IMR-90 (cell line): ENCODE measurements at regions not wholly inside any gene's neighbourhood (a gene's known extent, or its start where the extent isn't known, plus 50 kb on each side); places are given as distances from the start of the nearest gene placed in this dataset.
A peak's percentile ranks its signal among the peaks of the same experiment; 100 is the strongest.

Experiments used
- ATAC-seq: fragments of 200-7000 bp; cut with Tn5 transposase; 2 replicates; pipeline ENCODE4 v1.9.1; 2020; ENCODE audit warnings: low read depth, mild to moderate bottlenecking, moderate library complexity
- BruUV-seq: library from RNA; stranded (reverse); fragments of 400-500 nt; replicated peaks from 2 replicates; lab custom pipeline; 2021; lab: Mats Ljungman, UMichigan
- CTCF ChIA-PET: fragments of 300-600 bp; formaldehyde crosslinking; extraction: SDS; loops from one replicate; lab custom pipeline; 2021; ENCODE audit warnings: antibody characterized with exemption; lab: Yijun Ruan, JAX
- POLR2A ChIA-PET: fragments of 300-600 bp; sonication (Branson Sonifier 250); formaldehyde crosslinking; loops from one replicate; lab custom pipeline; 2022; ENCODE audit warnings: antibody characterized with exemption; ENCODE audit not compliant: unreplicated experiment; lab: Charles Lee
- DNase-seq: peaks from one replicate; pipeline ENCODE4 v3.0.0; 2013
- H2AFZ ChIP-seq: replicated peaks from 2 replicates; pipeline ENCODE3; 2013; ENCODE audit warnings: low read length, mild to moderate bottlenecking; ENCODE audit not compliant: poor library complexity
- H2AK5ac ChIP-seq: 2 replicates; pipeline ENCODE4 v1.6.1; 2013; ENCODE audit warnings: low read depth, low read length, inconsistent platforms
- H2AK9ac ChIP-seq: replicated peaks from 2 replicates; pipeline ENCODE3; 2013; ENCODE audit warnings: mild to moderate bottlenecking, low read depth, low read length, moderate library complexity; ENCODE audit not compliant: poor library complexity
- H2BK120ac ChIP-seq: 2 replicates; pipeline ENCODE4 v1.6.1; 2013; ENCODE audit warnings: low read depth, low read length, inconsistent platforms
- H2BK15ac ChIP-seq: 3 replicates; pipeline ENCODE4 v1.6.1; 2013; ENCODE audit warnings: low read depth, low read length, inconsistent platforms
- H2BK20ac ChIP-seq: 2 replicates; pipeline ENCODE4 v1.6.1; 2013; ENCODE audit warnings: low read depth, mild to moderate bottlenecking, inconsistent platforms, low read length, moderate library complexity
- H2BK5ac ChIP-seq: 2 replicates; pipeline ENCODE4 v1.6.1; 2013; ENCODE audit warnings: mild to moderate bottlenecking, low read depth, low read length, inconsistent platforms; ENCODE audit not compliant: poor library complexity, severe bottlenecking
- H3K14ac ChIP-seq: replicated peaks from 2 replicates; pipeline ENCODE4 v1.6.1; 2013; ENCODE audit warnings: low read depth, low read length, inconsistent platforms
- H3K18ac ChIP-seq: 2 replicates; pipeline ENCODE4 v1.6.1; 2013; ENCODE audit warnings: low read depth, low read length, control low read depth
- H3K23ac ChIP-seq: 2 replicates; pipeline ENCODE4 v1.6.1; 2013; ENCODE audit warnings: low read depth, low read length, inconsistent platforms
- H3K27ac ChIP-seq: 2 replicates; pipeline ENCODE4 v1.5.1; 2013; ENCODE audit warnings: mild to moderate bottlenecking, control low read depth, low read length; ENCODE audit not compliant: insufficient read depth
- H3K27me3 ChIP-seq: 2 replicates; pipeline ENCODE4 v1.6.1; 2013; ENCODE audit warnings: low read length; ENCODE audit not compliant: control insufficient read depth, insufficient read depth
- H3K36me3 ChIP-seq: 2 replicates; pipeline ENCODE4 v1.6.1; 2013; ENCODE audit warnings: low read length, mixed read lengths; ENCODE audit not compliant: control insufficient read depth, insufficient read depth
- H3K4ac ChIP-seq: 2 replicates; pipeline ENCODE4 v1.6.1; 2013; ENCODE audit warnings: low read depth, low read length, inconsistent platforms
- H3K4me1 ChIP-seq: 2 replicates; pipeline ENCODE4 v1.6.1; 2013; ENCODE audit warnings: low read length, mixed read lengths; ENCODE audit not compliant: control insufficient read depth, insufficient read depth
- H3K4me2 ChIP-seq: 2 replicates; pipeline ENCODE4 v1.6.1; 2013; ENCODE audit warnings: low read depth, mild to moderate bottlenecking, control low read depth, low read length, moderate library complexity
- H3K4me3 ChIP-seq: 2 replicates; pipeline ENCODE4 v1.5.1; 2013; ENCODE audit warnings: low read depth, mild to moderate bottlenecking, control low read depth, low read length, moderate library complexity; ENCODE audit not compliant: insufficient read depth
- H3K56ac ChIP-seq: 2 replicates; pipeline ENCODE4 v1.6.1; 2013; ENCODE audit warnings: low read length, inconsistent platforms; ENCODE audit not compliant: insufficient read depth; ENCODE audit errors: extremely low read depth
- H3K79me1 ChIP-seq, 2 experiments: 2 replicates each; pipeline ENCODE4 v1.6.1; 2013; ENCODE audit warnings: low read length in 2 of 2, inconsistent platforms in 1 of 2, low read depth in 1 of 2
- H3K9ac ChIP-seq: 2 replicates; pipeline ENCODE4 v1.6.1; 2013; ENCODE audit warnings: low read depth, low read length, control low read depth
- H3K9me1 ChIP-seq: 2 replicates; pipeline ENCODE4 v1.6.1; 2013; ENCODE audit warnings: low read length, inconsistent platforms; ENCODE audit not compliant: insufficient read depth
- H3K9me3 ChIP-seq: 2 replicates; pipeline ENCODE4 v1.6.1; 2013; ENCODE audit warnings: low read length; ENCODE audit not compliant: control insufficient read depth, insufficient read depth
- H4K20me1 ChIP-seq: 2 replicates; pipeline ENCODE4 v1.6.1; 2013; ENCODE audit warnings: low read length, inconsistent platforms; ENCODE audit not compliant: insufficient read depth
- H4K5ac ChIP-seq: 2 replicates; pipeline ENCODE4 v1.6.1; 2013; ENCODE audit warnings: mild to moderate bottlenecking, low read depth, low read length, control low read depth
- H4K8ac ChIP-seq, 2 experiments: 2 replicates each; pipeline ENCODE4 v1.6.1; 2013; ENCODE audit warnings: low read depth in 2 of 2, low read length in 2 of 2, control low read depth in 1 of 2, inconsistent platforms in 1 of 2
- H4K91ac ChIP-seq: 2 replicates; pipeline ENCODE4 v1.6.1; 2013; ENCODE audit warnings: low read depth, low read length, inconsistent platforms; ENCODE audit not compliant: insufficient read depth
- BHLHE40 ChIP-seq: fragments of 150-350 bp; IDR thresholded peaks from 2 replicates; pipeline ENCODE4 v1.6.1; 2016; ENCODE audit warnings: mild to moderate bottlenecking, low read depth, low read length
- CEBPB ChIP-seq: IDR thresholded peaks from 2 replicates; pipeline ENCODE4 v1.6.1; 2012; ENCODE audit warnings: low read depth, low read length, improper control_type of control experiment
- CHD1 ChIP-seq: IDR thresholded peaks from 2 replicates; pipeline ENCODE4 v1.6.1; 2012; ENCODE audit warnings: low read depth, low read length, improper control_type of control experiment
- CTCF ChIP-seq: conservative IDR thresholded peaks from 2 replicates; pipeline ENCODE4 v1.5.1; 2012; ENCODE audit warnings: mild to moderate bottlenecking, low read depth, low read length, improper control_type of control experiment
- ELK1 ChIP-seq: fragments of 150-350 bp; IDR thresholded peaks from 2 replicates; pipeline ENCODE4 v1.6.1; 2016; ENCODE audit warnings: low read depth, mild to moderate bottlenecking, low read length, moderate library complexity, borderline replicate concordance
- FOS ChIP-seq: fragments of 150-350 bp; IDR thresholded peaks from 2 replicates; pipeline ENCODE4 v1.6.1; 2016; ENCODE audit warnings: low read depth, low read length
- MAFK ChIP-seq: IDR thresholded peaks from 2 replicates; pipeline ENCODE4 v1.6.1; 2012; ENCODE audit warnings: low read depth, low read length, improper control_type of control experiment
- MAZ ChIP-seq: IDR thresholded peaks from 2 replicates; pipeline ENCODE4 v1.6.1; 2012; ENCODE audit warnings: low read depth, mild to moderate bottlenecking, low read length, improper control_type of control experiment, moderate library complexity, borderline replicate concordance
- MXI1 ChIP-seq: IDR thresholded peaks from 2 replicates; pipeline ENCODE4 v1.6.1; 2012; ENCODE audit warnings: low read depth, mild to moderate bottlenecking, low read length, moderate library complexity, borderline replicate concordance
- NFE2L2 ChIP-seq: fragments of 150-350 bp; IDR thresholded peaks from 2 replicates; pipeline ENCODE4 v1.6.1; 2016; ENCODE audit warnings: low read depth, mild to moderate bottlenecking, low read length
- POLR2A ChIP-seq: IDR thresholded peaks from 2 replicates; pipeline ENCODE4 v1.6.1; 2012; ENCODE audit warnings: mild to moderate bottlenecking, low read depth, low read length
- RAD21 ChIP-seq: IDR thresholded peaks from 2 replicates; pipeline ENCODE4 v1.6.1; 2012; ENCODE audit warnings: low read length, improper control_type of control experiment
- RCOR1 ChIP-seq: IDR thresholded peaks from 2 replicates; pipeline ENCODE4 v1.6.1; 2012; ENCODE audit warnings: mild to moderate bottlenecking, low read length, improper control_type of control experiment; ENCODE audit not compliant: insufficient replicate concordance
- RFX5 ChIP-seq: IDR thresholded peaks from 2 replicates; pipeline ENCODE4 v1.8.0; 2012; ENCODE audit warnings: low read depth, mild to moderate bottlenecking, low read length, moderate library complexity
- SMC3 ChIP-seq: fragments of 150-350 bp; IDR thresholded peaks from 2 replicates; pipeline ENCODE4 v1.6.1; 2016; ENCODE audit warnings: low read depth, mild to moderate bottlenecking, antibody characterized with exemption, low read length, moderate library complexity
- USF2 ChIP-seq: fragments of 150-350 bp; IDR thresholded peaks from 2 replicates; pipeline ENCODE4 v1.6.1; 2017; ENCODE audit warnings: mild to moderate bottlenecking, antibody characterized with exemption, low read length, low read depth
- WGBS, 2 experiments: methylation state at CpG; one replicate each; pipeline versions ENCODE4 v1.1.5 to v1.1.7; 2013; ENCODE audit warnings: missing lambda C conversion rate in 2 of 2; ENCODE audit not compliant: insufficient read length in 1 of 2; ENCODE audit errors: extremely low coverage in 2 of 2; 5-methylcytosine and 5-hydroxymethylcytosine counted together
- dilution Hi-C: fragments of 300-500 bp; cut with HindIII; formaldehyde crosslinking; loops from one replicate; pipeline ENCODE4 v1.14.3; 2018; ENCODE audit warnings: low sequenced_read_pairs; ENCODE audit not compliant: unreplicated experiment
- in situ Hi-C: fragments of 300-500 bp; cut with MboI; formaldehyde crosslinking; loops from 3 replicates; pipeline ENCODE4 v1.14.3; 2019; ENCODE audit warnings: low sequenced_read_pairs, inconsistent platforms, mixed read lengths
- intact Hi-C: fragments of 100-400 bp; cut with micrococcal nuclease; formaldehyde crosslinking; loops from 2 replicates; pipeline ENCODE4 v1.10.0; 2022

- Histone ChIP-seq H3K56ac (no peak overlapping the region), H3K9ac (no peak overlapping the region), H3K4me3 (no peak overlapping the region), H2BK20ac (no peak overlapping the region), H3K9me1 (no peaks in the 10 kb centered on the region), H2AK5ac (no peak overlapping the region), H2BK5ac (peak overlapping the region; percentile 38), H3K9me3 (peaks cover 35% of the 10 kb centered on the region), H2AK9ac (no peak overlapping the region), H3K79me1 (no peaks in the 10 kb centered on the region), H2BK120ac (no peak overlapping the region), H4K5ac (no peak overlapping the region), H3K23ac (no peak overlapping the region), H3K27ac (no peak overlapping the region), H3K18ac (no peak overlapping the region), H3K36me3 (no peaks in the 10 kb centered on the region), H3K14ac (no peak overlapping the region), H3K4me1 (no peaks in the 10 kb centered on the region), H4K20me1 (no peaks in the 10 kb centered on the region), H3K4me2 (no peak overlapping the region), H4K8ac (no peak overlapping the region), H3K27me3 (no peaks in the 10 kb centered on the region), H4K91ac (no peak overlapping the region), H2BK15ac (no peak overlapping the region), H3K4ac (no peak overlapping the region), H2AFZ (no peak overlapping the region)
- intact Hi-C loops (no loop called here), in situ Hi-C loops (no loop called here), dilution Hi-C loops (no loop called here)
- POLR2A ChIA-PET, result no interaction called here
- WGBS, 2 experiments, result 42 to 100% methylated on average over 6 to 14 of the region's 14 CpGs
- CTCF ChIA-PET, result no interaction called here
- no TSS peak for BruUV-seq
- ATAC-seq (no peak), DNase-seq (peak; percentile 35)
- TF ChIP-seq FOS, result no peak
- TF ChIP-seq CHD1, result no peak
- TF ChIP-seq ELK1, result no peak
- TF ChIP-seq RAD21, result no peak
- TF ChIP-seq CEBPB, result no peak
- TF ChIP-seq RCOR1, result no peak
- TF ChIP-seq MAFK, result no peak
- no peak for TF ChIP-seq RFX5
- no peak for TF ChIP-seq NFE2L2
- TF ChIP-seq CTCF, result no peak
- no peak for TF ChIP-seq SMC3
- no peak for TF ChIP-seq BHLHE40
- no peak for TF ChIP-seq MXI1
- no peak for TF ChIP-seq USF2
- no peak for TF ChIP-seq POLR2A
- no peak; the same call in 1 of the 2 replicates for TF ChIP-seq MAZ
These were observed 2603.7 kb upstream of the TPTE start for GRCh38 chr21:7917729-7918128.
